Thyroid gland (tissue), 4 donors: ENCODE measurements at regions not wholly inside any gene's neighbourhood (a gene's known extent, or its start where the extent isn't known, plus 50 kb on each side); places are given as distances from the start of the nearest gene placed in this dataset.

ENCODE experiments used
- POLR2A ChIP-seq, 2 donors: fragments of 450-650 bp; IDR thresholded peaks; one replicate each; pipeline ENCODE4 v1.6.1; 2017; ENCODE audit warnings: antibody characterized with exemption in 2 of 2, mild to moderate bottlenecking in 2 of 2, moderate library complexity in 1 of 2
- TF ChIP-seq, protein P1 (sequence below), 6 experiments: fragments of 200-600 bp in 3 of 6; fragments of 450-650 bp in 3 of 6; sonication (generic) in 3 of 6; IDR thresholded peaks; one replicate each; pipeline ENCODE4 v1.5.1; 2016 to 2019; ENCODE audit warnings: antibody characterized with exemption in 6 of 6, mild to moderate bottlenecking in 2 of 6, inconsistent platforms in 1 of 6, moderate library complexity in 1 of 6

DNA sequence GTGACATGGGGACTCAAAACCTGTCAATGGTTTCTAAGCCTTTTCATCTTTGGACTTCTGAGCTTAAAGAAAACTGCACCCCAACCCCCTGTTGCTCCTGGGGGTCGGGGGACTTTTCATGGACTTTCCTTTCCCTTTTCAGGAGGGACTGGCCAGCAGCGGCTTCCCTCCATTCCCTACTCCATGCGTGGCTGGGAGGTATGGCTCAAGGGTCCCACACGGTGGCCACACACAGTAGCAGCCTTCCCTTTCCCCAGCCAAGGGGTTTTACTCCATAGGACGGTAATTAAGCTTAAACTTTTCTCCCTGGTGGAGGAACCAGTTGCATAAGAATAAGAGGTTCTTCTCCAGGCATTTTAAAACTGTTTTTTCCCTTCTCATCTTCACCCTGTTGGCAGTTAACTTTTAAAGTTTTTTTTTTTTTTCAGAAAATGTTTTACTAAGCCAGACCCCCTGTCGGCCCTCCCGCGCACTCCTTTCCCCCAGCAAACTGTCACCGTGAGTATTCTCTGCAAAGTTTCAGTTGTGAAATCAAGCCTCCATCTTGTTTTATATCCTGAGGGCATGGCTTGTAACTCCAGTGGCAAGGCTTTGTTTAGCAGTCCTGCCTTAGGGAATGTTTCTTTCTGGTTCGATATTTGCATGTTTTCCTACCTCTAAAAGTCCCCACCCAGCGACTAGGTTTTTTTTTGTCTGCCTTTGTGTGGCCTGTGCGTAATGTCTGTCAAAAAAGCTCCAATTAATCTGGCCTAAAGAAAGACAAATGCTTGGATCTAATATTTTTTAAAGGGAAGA, 325.7 kb downstream of the TLL1 start:
- TF ChIP-seq, protein P1, sequence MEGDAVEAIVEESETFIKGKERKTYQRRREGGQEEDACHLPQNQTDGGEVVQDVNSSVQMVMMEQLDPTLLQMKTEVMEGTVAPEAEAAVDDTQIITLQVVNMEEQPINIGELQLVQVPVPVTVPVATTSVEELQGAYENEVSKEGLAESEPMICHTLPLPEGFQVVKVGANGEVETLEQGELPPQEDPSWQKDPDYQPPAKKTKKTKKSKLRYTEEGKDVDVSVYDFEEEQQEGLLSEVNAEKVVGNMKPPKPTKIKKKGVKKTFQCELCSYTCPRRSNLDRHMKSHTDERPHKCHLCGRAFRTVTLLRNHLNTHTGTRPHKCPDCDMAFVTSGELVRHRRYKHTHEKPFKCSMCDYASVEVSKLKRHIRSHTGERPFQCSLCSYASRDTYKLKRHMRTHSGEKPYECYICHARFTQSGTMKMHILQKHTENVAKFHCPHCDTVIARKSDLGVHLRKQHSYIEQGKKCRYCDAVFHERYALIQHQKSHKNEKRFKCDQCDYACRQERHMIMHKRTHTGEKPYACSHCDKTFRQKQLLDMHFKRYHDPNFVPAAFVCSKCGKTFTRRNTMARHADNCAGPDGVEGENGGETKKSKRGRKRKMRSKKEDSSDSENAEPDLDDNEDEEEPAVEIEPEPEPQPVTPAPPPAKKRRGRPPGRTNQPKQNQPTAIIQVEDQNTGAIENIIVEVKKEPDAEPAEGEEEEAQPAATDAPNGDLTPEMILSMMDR (IDR thresholded peaks at IDR 0.05) = no peak
- no peak for TF ChIP-seq POLR2A (IDR thresholded peaks at IDR 0.05)
